Inflammatory macrophage treated with lipopolysaccharide for 1 hour (primary cell): ENCODE measurements at regions not wholly inside any gene's neighbourhood (a gene's known extent, or its start where the extent isn't known, plus 50 kb on each side); places are given as distances from the start of the nearest gene placed in this dataset.
A peak's percentile ranks its signal among the peaks of the same experiment; 100 is the strongest.
"Not testable (repeated sequence)": the region's sequence is repeated elsewhere in the genome, so short reads cannot be mapped to it uniquely, and the experiment has no call there.

Source experiments
- DNase-seq, 2 donors: peaks; one replicate each; pipeline ENCODE4 v3.0.0-alpha.2; 2020 to 2022

DNA sequence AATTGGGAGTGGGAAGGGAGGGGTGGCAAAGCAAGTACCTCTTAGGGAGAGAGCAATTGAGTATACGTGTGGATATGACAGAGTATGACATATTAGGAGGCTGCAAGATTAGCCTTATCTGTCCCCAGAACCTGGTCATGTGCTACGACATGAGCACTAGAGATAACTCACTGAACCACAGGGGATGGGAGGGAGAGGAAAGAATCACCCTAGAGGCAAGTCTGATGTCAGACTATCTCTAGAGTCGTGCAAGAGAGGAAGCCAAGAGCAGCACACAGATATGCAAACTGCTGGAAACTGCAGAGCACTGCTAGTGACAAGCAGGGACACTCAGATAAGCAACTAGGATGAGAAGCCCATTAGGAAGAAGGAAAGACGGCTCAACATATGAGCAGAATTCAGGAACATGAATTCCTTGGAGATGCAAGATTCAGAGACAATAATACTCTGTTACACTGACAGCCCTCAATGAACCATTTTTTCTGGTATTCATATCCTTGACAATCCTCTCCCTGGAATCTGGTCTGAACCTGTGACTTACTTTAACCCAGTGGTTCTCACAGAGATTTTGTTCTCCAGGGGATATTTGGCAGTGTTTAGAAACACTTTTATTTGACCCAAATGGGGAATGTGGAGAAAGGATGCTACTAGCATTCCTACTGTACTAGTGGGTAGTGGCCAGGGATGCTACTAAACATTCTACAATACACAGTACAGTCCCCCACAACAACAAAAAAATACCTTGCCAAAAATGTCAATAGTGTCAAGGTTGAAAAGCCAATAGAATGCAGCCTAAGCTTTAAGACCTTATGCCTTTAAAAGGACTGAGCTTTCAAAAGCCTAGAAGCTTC, 84.0 kb upstream of the BMP2K start:
- DNase-seq: peak; percentile 22 to 53

DNA sequence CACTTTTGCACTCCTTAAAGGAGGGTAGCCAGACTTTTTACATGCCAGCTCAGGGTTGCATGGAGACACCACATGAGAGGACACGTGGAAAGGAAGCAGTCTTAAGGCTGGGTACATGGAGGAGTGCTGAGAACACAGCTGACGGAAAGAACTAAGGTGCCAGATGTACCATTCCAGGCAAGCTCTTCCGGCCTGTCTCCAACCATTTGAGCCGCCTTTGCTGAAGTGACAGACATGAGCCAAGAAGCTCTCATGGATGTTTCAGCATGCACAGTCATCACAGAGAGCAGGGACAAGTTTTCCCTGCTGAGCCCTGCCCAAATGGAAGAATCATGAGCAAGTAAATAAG, 83.4 kb upstream of the BMP2K start:
- DNase-seq: no peak

DNA sequence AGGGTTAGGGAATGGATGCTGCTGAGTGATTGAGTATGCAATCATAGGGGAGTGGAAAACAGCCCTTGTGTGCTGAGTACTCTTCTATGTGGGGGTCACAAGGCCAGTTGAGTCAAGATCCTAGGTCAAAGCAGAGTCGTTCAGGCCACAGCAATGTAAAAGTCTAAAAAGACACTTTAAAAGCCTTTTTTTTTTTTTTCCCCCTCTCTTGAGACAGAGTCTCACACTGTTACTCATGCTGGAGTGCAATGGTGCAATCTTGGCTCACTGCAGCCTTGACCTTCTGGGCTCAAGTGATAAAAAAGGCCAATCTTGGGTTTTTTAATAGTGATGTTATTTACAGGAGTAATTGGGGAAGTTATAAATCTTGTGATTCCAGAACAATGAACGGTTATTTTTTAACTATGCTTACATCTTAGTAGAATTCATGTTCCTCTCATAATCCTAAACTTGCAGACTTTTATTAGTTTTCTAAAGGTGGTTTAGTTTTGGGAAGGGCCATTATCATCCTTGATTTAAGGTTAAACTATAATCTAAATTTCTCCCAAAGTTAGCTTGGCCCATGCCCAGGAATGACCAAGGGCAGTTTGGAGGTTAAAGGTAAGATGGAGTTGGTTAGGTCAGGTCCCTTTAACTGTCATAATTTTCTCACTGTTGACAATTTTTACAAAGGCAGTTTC, 82.2 kb upstream of the BMP2K start:
- peak; percentile 80 to 85 for DNase-seq

DNA sequence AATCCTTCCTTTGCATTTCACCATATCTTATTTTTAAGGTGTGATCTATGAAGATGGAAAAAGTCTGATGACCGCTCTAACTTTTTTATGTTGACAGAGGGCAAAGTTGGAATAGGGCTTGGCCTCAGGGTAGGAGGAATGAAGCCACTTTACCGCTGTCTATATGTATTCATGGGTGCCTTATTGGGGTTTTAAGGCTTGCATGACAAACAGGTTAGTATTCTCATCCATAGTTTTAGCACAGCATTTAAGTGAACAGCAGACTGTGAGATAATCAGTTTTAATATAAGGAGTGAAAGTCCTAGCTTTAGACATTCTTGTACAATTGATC, 81.7 kb upstream of the BMP2K start:
- no peak for DNase-seq

DNA sequence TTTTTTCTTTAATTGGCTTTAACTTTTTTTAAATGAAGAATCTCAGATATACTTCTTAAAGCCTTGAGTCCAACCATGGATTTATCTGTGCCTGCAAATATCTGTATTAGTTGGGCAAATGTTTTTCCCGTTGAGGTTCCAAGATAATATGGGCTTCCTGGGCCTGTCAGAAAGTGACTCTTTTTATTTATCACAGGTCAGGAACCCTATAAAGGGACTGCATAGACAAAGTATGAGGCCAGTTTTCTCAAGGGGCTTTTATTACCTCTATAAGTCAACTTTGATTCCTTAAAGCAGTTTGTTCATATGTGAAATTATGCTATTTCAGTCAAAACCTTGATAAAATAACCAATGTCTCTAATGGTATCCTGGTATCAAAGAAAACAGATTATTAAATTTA, 80.2 kb upstream of the BMP2K start:
- no peak for DNase-seq

DNA sequence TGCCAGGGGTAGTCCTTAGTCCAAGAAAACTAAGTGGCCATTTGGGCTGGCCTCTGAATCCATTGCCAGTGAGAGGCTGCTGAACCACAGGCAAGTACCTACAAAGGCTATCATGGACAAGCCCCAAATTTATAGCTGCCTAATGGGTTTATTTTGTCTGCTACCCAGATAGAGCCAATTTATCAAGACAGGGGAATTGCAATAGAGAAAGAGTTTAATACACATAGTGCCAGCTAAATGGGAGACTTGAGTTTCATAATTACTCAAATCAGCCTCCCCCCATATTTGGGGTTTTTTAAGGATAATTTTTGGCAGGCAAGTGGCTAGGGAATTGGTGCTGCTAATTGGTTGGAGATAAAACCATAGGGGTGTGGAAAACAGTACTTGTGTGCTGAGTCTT, 73.1 kb upstream of the BMP2K start:
- no peak for DNase-seq

DNA sequence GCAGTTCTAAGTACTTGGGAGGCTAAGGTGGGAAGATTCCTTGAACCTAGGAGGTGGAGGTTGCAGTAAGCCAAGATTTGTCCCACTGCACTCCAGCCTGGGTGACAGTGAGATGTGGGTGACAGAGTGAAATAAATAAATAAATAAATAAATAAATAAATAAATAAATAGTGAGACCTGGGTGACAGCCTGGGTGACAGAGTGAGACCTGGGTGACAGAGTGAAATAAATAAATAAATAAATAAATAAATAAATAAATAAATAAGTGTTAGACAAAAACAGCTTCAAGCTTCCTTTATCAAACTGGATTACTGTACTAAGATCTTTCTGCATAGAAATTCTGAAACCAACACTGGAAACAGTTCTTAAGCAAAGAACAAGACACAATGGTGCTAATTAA, 71.8 kb upstream of the BMP2K start:
- DNase-seq: no peak

DNA sequence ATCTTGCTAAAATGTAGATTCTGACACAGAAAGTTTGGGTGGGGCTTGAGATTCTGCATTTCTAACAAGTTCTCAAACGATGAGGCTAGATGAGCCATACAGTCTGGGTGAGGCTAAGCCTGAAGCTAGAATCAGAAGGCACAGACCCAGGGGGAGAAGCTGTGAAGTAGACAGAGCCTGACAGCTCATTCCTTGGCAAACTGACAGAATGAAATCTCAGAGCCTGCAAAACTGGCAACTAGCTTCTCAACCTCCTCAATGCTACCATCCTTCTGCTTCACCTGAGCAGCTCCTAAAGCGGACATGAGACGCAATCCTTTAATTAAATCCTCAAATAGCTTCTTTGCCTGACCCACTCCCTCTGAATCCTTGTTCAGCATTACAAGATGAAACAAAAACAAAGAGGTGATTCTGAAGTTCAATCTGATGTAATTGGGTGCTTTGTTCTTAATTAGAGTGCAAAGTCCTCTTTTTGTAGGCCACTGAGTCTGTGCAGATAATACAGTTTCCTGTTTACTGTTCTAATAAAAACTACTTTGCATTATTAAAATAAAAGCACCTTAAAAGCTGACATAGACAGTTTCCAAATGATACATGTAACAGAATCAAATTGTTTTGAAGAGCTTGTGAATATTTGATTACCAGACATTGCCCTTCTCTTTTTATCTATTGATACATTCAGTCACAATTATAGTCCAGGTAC, 71.0 kb upstream of the BMP2K start:
- DNase-seq: no peak

DNA sequence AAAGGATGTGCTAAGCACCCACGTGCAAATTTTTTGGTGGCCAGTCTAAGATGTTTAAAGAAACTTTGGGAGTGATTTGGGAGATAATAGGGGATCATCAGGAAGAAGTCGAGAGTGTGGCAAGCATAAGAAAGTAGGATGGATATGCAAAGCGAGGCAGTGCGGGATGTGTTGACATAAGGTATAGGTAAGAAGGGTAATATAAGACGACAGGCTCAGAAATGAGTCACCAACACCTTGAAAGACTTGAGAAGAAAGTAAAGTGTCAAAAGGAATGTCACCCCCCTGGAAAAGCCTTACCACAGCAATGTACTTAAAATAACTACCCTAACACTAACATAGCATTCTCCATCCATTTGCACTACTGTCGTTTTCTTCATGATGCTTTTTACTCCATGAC, 69.8 kb upstream of the BMP2K start:
- DNase-seq: no peak

DNA sequence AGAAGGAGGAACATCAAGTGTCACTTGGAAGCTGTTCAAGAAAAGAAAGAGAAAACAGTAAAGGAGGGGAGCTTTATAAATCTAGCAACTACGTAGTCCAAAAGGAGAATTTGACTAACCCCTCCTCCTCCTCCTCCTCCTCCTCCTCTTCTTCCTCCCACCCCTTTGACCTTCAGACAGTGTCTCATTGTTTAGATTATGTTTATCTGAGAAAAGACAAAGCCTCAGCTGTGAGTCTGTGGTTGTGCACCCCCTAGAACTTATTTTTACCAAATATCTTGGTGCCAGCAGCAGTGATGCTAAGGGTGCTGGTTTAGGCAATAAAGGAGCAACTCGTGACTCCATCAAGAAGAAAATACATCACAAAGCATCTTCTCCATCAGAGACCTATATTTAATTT, 68.9 kb upstream of the BMP2K start:
- DNase-seq: no peak

DNA sequence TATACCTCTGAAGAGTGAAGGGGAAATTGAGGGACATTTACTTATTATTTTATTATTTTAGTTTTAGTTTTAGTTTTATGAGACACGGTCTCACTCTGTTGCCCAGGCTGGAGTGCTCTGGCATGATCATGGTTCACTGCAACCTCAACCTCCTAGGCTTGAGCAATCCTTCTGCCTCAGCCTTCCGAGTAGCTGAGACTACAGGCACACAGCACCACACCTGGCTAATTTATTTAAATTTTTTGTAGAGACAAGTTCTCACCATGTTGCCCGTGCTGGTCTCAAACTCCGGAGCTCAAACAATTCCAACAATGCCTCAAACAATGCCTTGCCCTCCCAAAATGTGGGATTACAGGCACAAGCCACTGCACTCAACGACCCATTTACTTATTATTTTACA, 68.4 kb upstream of the BMP2K start:
- no peak for DNase-seq

DNA sequence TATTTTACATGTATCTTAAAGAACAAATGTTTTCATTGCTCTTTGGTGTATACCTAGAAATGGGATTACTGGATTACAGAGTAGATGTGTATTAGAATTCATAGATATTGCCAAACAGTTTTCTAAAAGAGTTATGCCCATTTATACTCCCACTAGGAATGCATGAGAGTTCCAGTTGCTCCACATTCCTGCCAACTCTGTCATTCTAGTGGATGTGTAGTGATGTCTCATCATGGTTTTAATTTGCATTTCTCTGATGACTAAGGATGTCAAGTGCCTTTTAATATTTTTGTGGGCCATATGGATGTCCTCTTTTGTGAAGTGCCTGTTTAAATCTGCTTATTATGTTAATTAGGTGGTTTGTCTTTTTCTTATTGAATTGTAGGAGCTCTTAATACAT, 65.6 kb upstream of the BMP2K start:
- peak in 1 of 2 donors; percentile 17 for DNase-seq

DNA sequence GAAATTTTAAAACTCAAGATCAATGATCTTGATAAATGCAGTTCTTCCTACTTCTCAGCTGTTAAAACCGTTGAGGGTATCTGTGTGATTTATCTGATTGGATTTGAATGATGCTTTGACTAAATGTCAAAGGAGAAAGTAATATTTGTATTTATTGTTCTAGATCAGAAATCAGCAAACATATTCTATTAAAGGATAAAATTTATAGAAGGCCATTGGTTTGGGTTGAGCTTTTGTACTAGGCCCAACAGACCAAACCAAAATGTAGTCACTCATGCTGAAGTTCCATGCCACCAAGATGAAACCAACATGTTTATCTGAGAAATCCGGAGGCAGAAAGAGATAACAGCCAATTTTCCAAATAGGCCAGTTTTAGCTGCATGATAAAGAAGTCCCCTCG, 64.5 kb upstream of the BMP2K start:
- no peak for DNase-seq

DNA sequence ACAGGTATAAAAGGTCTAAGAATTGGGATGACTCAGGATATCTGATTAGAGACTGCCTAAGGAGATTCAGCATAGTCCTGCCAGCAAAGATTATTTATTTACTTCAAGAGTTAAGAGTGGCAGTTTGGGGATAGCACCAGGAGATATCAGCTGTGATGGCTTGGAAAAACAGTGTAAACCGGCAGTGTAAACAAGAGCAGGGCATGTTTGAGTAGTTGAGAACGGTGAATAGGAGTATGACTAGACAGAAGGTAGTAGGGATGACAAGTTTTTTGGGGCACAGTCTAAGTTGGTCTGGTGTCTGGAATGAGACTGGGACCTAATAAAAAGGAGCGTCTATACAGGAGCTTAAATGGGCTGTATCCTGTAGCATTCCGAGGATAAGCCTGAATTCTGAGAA, 61.6 kb upstream of the BMP2K start:
- DNase-seq: not testable (repeated sequence)

DNA sequence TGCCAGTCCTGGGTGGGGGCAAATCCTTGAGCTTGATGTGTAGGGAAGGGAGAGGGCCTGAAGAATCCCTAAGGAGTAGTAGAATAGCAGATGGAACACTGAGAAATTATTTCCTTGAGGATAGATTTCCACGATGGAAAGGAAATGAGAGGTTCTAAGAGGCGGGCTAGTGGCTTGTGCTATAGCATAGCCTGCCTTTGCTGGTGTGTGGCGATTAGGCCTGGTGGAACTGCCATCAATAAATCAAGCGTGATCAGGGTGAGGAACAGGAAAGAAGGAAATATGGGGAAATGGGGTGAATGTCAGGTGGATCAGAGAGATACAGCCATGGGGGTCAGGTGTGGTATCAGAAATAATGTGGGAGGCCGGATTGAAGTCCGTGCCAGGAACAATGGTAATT, 60.8 kb upstream of the BMP2K start:
- not testable (repeated sequence) for DNase-seq

DNA sequence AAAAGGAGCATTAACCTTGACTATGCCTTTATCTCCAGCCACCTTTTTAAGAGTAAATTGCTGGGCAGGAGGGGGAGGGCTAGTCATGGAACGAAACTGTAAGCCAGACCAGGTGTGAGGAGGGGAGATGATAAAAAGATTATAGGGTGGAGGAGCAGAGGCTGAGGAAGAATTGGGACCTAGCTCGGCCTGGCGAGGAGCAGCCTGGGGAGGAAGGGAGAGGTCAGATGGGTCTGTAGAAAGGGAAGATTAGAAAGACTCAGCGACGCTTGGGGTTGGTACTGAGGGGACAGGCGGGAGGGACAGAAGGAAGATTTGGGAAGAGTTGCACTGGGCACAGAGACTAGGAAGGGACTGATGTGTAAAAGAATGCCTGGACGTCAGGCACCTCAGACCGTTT, 58.4 kb upstream of the BMP2K start:
- not testable (repeated sequence) for DNase-seq

DNA sequence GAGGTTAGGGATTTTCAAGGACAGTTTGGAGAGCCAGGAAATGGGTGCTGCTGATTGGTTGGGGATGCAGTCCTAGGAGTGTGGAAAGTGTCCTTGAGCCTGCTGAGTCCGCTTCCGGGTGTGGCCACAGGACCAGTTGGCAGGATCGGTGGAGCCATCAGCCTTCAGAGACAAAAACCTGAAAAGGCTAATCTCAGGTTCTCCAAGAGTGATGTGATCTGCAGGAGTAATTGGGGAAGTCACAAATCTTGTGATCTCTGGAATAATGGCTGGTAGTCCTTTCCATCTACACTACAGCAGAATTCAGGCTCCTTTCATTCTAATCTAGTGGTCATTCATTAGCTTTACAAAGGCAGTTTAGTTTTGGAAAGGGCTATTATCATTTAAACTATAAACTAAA, 55.9 kb upstream of the BMP2K start:
- DNase-seq: no peak

DNA sequence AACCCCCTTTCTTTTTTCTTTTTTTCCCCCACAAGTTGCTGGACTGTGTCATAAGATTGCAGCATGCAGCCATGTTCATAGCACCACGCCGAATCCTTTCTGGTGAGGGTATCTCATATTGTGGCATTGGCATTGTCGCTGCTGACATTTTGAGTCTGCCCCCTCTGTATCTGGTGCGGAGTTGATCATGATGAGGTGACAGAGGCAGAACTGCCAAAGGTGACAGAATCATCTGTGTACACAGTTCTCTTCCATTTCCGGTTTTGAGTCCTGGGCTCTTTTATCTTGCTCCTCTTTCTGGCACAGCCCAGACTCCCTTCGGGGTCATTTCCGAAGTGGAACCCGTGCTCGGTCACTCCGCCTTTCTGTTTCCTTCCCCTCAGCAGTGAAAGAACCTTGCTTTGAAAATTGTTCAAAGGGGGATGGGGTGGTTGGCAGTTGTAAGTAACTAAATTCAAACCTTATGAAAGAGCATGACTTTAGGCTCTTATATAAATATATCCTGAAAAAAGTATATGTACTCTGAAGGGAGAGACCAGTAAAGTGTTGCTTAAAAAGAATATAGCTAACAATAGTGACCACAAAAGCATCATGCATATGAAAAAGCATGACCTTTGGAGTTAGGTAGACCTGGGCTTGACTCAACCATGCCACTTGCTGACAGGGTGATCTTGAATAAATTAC, 55.0 kb upstream of the BMP2K start:
- peak; percentile 23 to 25 for DNase-seq

DNA sequence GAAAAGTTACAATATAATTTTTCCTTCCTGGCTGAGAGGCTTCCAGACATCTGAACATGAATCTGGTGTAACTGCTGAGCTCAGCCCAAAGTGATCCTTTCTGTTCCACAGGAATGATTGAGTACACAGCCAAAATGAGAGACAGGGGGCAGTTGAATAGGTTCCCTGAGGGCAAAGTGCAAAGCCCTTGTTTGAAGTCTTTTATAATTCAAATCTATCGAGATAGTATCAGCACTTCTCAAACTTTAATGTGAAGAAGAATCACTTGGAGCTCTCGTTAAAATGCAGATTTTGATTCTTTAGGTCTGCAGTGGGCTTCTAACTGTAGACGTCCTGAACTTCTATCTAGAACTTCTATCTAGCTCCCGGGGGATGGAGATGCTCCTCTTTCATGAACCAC, 54.4 kb upstream of the BMP2K start:
- no peak for DNase-seq

DNA sequence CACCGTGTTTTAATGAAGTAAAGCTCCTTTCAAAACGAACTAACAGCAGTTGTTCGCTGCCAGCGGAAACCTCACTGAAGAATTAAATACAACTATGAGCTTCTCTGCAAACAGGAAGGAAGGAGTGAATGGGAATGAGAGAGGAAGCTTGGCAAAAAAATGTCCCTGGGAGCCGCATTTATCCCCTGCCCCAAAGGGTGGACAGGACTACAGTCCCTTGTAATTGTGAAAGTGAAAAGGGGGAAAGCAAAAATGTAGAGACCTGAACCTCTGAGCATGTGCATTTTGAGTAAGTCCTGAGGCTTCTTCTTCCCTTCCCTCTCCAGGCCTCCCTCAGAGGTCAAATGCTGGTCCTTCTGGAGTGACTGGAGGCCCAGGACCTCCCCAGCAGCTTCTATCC, 53.8 kb upstream of the BMP2K start:
- DNase-seq: no peak

DNA sequence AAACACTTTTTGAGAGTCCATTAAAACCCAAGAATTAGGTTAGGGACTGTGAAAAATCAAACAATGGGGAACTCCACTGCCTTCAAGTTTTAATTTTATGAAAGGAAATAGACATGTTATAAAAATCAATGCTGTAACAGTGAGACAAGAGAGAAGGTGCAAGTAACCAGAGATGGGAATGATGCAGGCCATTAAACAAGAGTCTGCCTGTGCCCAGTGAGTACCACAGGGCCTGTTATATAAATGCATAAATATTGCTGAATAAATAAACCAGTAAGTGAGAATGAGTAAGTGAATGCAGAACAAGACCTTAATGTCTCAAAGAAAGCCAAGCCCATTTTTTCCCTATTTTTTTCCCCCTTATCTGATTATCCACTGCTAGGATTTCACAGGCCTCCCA, 53.3 kb upstream of the BMP2K start:
- DNase-seq: no peak
